ENCODE measurements at regions not wholly inside any gene's neighbourhood (a gene's known extent, or its start where the extent isn't known, plus 50 kb on each side); places are given as distances from the start of the nearest gene placed in this dataset.

GRCh38 chr18:78407466-78407844 lies 572.2 kb upstream of the SALL3 start:
- TF ChIP-seq, protein P1, sequence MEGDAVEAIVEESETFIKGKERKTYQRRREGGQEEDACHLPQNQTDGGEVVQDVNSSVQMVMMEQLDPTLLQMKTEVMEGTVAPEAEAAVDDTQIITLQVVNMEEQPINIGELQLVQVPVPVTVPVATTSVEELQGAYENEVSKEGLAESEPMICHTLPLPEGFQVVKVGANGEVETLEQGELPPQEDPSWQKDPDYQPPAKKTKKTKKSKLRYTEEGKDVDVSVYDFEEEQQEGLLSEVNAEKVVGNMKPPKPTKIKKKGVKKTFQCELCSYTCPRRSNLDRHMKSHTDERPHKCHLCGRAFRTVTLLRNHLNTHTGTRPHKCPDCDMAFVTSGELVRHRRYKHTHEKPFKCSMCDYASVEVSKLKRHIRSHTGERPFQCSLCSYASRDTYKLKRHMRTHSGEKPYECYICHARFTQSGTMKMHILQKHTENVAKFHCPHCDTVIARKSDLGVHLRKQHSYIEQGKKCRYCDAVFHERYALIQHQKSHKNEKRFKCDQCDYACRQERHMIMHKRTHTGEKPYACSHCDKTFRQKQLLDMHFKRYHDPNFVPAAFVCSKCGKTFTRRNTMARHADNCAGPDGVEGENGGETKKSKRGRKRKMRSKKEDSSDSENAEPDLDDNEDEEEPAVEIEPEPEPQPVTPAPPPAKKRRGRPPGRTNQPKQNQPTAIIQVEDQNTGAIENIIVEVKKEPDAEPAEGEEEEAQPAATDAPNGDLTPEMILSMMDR (IDR thresholded peaks at IDR 0.05) = no peak
- no peak for TF ChIP-seq POLR2A (IDR thresholded peaks at IDR 0.05)

Data from heart left ventricle (tissue), 13 donors.